NT2/D1 (cell line): ENCODE measurements at regions not wholly inside any gene's neighbourhood (a gene's known extent, or its start where the extent isn't known, plus 50 kb on each side); places are given as distances from the start of the nearest gene placed in this dataset.

Source experiments
- SUZ12 ChIP-seq: IDR thresholded peaks from 2 replicates; pipeline ENCODE4 v1.6.1; 2011; ENCODE audit not compliant: insufficient read length, insufficient read depth; ENCODE audit errors: extremely low read depth
- YY1 ChIP-seq: IDR thresholded peaks from 2 replicates; pipeline ENCODE4 v1.6.1; 2011; ENCODE audit not compliant: insufficient read length, insufficient read depth
- ZNF274 ChIP-seq: IDR thresholded peaks from 2 replicates; pipeline ENCODE4 v1.6.1; 2011; ENCODE audit warnings: mild to moderate bottlenecking, low read depth, low read length

DNA sequence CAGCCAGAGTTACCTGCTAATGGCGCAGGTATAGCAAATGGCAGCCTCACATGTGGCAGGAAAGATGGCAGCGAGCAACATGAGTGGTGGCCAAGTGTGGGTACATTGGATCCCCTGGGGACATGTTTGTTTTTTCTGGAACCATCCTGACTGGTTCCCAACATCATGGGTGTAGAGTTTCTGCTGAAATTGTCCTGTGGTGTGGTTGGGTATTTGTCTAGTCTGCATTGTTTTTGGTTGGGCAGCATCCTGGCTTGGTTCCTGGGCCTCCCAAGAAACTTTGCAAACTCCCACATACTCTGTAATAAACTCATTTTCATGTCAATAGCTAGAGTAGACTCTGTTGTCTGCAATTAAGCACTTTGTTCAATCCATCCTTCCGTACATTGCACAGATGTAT lies 282.6 kb downstream of the CDC5L start:
- TF ChIP-seq YY1 (no peak), SUZ12 (no peak), ZNF274 (no peak)
